ENCODE measurements at regions not wholly inside any gene's neighbourhood (a gene's known extent, or its start where the extent isn't known, plus 50 kb on each side); places are given as distances from the start of the nearest gene placed in this dataset.

DNA sequence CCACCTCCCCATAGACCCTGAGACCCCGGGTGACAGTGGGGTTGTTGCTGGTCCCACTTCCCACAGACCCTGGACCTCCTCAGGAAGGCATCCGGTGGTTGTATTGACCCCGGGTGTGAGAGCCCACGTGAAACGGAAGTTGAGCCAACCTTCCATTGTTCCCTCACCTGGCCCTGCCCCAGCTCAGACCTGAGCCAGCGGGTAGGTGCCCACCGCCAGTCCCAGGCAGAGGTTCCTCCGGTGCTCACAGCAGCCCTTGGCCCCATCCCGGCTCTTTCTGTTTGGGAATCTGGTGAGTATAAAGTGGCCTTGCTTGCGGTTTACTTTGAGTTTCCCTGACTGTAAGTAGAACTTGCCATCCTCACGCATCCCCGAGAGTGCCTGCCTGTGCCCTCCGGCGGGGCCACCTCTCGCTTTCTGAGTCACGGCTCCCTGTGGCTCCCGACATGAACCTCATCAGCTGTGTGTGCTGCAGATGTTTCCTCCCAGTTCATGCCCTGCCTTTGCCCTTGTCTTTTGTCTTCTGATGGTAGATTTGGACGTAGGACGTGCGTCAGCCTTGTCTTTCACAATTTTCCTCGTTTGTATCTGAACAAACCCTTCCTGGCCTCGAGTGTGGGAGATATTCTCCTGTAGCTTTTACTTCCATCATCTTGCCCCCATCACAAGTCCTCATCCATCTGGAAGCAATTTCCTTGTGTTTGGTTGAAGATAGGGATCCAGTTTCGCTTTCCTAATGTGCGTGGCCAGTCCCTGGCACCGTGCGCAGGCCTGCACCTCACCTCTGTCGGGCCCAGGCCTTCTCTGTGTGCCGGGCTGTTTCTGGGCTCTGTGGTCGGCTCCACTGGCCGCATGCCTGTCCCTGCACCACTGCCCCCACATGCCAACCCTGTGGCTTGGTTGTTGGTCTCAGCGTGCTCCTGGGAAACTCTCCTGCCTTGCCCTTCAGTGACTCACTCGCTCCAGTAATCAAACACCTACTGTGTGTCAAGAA lies 76.0 kb downstream of the METRNL start:
- TF ChIP-seq, protein P1, sequence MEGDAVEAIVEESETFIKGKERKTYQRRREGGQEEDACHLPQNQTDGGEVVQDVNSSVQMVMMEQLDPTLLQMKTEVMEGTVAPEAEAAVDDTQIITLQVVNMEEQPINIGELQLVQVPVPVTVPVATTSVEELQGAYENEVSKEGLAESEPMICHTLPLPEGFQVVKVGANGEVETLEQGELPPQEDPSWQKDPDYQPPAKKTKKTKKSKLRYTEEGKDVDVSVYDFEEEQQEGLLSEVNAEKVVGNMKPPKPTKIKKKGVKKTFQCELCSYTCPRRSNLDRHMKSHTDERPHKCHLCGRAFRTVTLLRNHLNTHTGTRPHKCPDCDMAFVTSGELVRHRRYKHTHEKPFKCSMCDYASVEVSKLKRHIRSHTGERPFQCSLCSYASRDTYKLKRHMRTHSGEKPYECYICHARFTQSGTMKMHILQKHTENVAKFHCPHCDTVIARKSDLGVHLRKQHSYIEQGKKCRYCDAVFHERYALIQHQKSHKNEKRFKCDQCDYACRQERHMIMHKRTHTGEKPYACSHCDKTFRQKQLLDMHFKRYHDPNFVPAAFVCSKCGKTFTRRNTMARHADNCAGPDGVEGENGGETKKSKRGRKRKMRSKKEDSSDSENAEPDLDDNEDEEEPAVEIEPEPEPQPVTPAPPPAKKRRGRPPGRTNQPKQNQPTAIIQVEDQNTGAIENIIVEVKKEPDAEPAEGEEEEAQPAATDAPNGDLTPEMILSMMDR (IDR thresholded peaks at IDR 0.05), result no peak
- TF ChIP-seq POLR2A (IDR thresholded peaks at IDR 0.05), result no peak

Measured in stomach (tissue), 4 donors.